HS-5 (cell line): ENCODE measurements at regions not wholly inside any gene's neighbourhood (a gene's known extent, or its start where the extent isn't known, plus 50 kb on each side); places are given as distances from the start of the nearest gene placed in this dataset.
"Not testable (repeated sequence)": the region's sequence is repeated elsewhere in the genome, so short reads cannot be mapped to it uniquely, and the experiment has no call there.

ENCODE experiments used
- DNase-seq: peaks from one replicate; pipeline ENCODE4 v3.0.0-alpha.2; 2012; ENCODE audit warnings: low read depth

- no peak for DNase-seq
Observed at GRCh38 chr18:2112435-2113045, 458.8 kb downstream of the METTL4 start.

- DNase-seq = no peak
Observed at GRCh38 chr18:2114289-2114688, 457.0 kb downstream of the METTL4 start.

- DNase-seq = no peak
Observed at GRCh38 chr18:2114765-2115164, 456.5 kb downstream of the METTL4 start.

DNA sequence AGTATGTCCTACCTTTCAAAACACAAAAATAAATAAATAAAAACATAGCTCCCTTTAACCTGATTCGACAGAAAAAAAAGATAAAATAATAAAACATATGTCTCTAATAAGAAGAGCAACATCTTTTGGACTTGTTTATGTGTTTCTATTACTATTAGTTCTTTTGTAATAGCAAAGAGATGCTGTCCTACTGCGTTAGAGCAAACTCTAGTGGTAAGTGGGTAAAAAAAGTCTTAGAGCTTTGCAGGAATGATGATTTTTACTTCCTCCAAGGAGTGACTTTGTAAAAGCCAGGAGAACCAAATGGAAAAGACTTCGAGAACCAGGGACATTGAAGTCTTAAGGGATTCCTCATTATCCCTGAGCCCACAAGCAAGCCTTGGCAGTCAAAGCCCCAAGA is 450.1 kb downstream of the METTL4 start:
- DNase-seq = no peak

DNA sequence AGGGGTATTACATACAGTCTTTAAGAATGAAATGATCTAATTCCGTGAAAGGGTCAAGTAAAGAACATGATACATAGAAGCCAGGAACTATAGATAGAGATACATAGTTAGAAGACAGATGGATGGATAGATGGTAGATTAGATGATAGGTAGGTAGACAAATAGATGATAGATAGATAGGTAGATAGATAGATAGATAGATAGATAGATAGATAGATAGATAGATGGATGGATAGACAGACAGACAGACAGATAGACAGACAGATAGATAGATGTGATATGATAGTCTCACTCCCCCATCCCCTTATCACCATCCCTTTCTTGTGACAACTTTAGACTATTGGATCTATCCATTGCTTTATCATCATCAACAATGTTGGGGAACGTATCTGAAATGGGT is 448.2 kb downstream of the METTL4 start:
- DNase-seq = no peak

DNA sequence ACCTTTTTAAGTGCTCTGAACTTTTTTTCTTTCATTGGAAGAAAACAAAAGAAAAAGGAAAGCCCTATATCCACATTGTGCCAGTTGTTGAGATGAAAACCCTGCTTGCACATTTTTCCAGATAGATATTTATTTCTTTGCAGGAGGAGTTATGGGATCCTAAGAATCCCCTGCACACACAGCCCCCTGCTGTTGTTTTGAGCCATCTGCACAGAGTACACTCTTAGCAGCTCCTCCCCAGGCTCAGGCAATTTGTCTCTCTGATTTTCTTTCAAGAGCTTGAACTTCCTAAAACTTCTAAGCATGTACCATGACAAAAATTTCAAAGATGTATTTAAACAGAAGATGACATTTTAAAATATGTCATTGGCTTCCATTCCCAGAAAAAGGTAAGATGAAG is 436.9 kb downstream of the METTL4 start:
- no peak for DNase-seq

DNA sequence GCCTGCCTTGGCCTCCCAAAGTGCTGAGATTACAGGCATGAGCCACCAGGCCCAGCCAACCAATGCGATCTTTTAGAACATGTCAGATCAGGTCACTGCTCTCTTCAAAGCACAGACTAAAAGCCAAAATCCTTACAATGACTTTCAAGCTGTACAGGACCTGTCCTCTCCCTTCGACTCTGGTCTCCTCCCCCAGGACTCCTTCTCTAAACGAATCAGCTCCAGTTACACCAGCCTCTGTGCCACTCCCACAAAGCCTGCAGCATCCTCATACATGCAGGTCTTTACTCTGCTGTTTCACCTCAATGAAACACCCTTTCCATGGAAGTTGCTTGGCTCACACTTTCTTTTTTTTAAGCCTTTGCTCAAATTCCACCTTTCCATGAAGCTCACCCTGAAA is 436.0 kb downstream of the METTL4 start:
- no peak for DNase-seq

DNA sequence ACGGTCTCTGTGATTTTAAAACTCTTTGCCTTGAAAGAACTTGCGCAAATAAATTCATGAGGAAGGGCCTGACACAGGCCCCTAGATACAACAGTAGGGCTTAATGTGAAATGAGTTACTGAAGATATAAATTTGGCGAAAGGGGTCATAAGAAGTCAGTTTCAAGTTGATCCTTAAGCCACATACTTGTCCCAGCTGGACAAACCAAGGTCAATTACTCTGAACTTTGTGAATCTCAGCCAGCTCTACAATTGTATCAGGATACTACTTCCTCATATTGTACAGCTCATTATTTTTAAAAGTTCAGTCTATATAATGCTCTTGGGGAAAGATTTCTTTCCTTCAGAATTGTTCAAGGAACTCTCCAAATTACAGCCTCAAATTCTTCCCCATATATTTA is 432.8 kb downstream of the METTL4 start:
- DNase-seq = no peak

- peak; percentile 68 for DNase-seq
Observed at GRCh38 chr18:2139691-2140090, 431.6 kb downstream of the METTL4 start.

DNA sequence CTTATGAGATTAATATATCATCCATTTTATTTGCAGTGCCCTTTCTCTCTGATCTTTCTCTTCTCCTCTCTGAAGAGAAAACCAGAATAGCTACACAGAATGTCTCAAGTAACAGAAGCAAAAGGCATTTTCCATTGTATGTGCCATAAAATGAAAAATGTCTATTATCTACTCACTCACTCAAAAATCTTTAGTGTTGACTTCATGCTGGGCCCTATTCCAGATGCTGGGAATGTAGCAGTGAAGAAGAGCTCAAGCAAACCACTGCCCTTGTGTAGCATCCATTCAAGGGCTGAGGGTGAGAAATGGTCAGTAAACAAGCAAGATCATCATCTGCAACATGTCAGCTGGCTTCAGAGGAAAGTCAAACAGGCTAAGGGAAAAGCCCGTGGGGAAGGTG is 427.7 kb downstream of the METTL4 start:
- no peak for DNase-seq

GRCh38 chr18:2144811-2145210 is 426.5 kb downstream of the METTL4 start:
- DNase-seq = no peak

- no peak for DNase-seq
Observed at GRCh38 chr18:2146092-2146491, 425.2 kb downstream of the METTL4 start.

- no peak for DNase-seq
Observed at GRCh38 chr18:2146754-2147153, 424.6 kb downstream of the METTL4 start.

GRCh38 chr18:2147476-2148230 is 423.7 kb downstream of the METTL4 start:
- no peak for DNase-seq

GRCh38 chr18:2148823-2149222 is 422.5 kb downstream of the METTL4 start:
- no peak for DNase-seq

- DNase-seq = no peak
Observed at GRCh38 chr18:2150566-2150965, 420.7 kb downstream of the METTL4 start.

DNA sequence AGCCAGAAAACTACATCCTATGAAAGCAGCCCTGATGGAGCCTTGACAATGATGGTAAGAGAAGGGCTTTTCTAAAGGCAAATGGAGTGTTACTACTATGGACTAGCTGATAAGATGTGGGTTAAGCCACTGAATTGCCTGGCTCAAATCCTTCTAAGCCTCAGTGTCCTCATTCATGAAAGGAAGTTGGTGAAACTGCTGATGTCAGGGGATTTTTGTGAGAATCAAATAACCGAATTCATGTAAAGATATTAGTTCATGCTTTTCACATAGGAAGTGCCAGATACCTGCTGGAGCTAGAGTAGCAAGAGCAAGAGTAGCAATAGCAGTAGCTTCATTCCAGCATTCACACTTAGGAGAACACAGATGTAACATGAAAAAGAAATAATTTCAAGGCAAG is 417.0 kb downstream of the METTL4 start:
- DNase-seq = no peak

DNA sequence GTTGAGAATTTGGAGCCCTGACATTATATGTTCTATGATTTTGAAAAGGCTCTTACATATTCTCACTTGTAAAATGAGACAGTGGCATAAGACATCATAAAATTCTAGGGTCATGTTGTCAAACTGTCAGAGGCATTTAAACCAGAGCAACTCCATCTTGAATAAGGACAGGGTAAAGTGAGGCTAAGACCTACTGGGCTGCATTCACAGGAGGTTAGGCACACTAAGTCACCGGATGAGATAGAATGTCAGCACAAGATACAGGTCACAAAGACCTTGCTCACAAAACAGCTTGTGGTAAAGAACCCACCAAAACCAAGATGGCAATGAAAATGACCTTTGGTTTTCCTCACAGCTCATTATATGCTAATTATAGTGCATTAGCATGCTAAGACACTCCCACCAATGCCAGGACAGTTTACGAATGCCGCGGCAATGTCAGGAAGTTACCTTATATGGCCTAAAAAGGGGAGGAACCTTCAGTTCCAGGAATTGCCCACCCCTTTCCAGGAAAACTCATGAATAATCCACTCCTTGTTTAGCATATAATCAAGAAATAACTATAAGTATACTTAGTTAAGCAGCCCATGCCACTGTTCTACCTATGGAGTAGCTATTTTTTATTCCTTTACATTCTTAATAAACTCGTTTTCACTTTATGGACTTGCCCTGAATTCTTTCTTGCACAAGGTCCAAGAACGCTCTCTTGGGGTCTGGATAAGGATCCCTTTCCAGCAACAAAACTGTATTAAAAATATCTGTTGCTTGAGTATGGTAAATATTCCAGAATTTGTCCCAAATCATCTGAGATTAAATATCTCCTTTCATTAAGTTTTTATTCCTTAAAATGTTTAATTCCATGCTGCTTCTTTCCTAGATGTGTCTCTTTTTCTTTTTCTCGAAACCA is 406.4 kb downstream of the METTL4 start:
- DNase-seq = no peak

DNA sequence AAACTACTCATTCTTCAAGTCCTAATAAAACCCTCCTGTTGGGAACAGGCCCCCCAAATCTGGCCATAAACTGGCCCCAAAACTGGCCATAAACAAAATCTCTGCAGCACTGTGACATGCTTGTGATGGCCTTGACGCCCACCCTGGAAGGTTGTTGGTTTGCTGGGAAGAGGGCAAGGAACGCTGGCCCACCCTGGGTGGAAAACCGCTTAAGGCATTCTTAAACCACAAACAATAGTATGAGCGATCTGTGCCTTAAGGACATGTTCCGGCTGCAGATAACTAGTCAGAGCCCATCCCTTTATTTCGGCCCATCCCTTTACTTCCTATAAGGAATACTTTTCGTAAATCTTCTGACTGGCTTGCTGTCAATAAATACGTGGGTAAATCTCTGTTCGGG is 404.4 kb downstream of the METTL4 start:
- DNase-seq = not testable (repeated sequence)

DNA sequence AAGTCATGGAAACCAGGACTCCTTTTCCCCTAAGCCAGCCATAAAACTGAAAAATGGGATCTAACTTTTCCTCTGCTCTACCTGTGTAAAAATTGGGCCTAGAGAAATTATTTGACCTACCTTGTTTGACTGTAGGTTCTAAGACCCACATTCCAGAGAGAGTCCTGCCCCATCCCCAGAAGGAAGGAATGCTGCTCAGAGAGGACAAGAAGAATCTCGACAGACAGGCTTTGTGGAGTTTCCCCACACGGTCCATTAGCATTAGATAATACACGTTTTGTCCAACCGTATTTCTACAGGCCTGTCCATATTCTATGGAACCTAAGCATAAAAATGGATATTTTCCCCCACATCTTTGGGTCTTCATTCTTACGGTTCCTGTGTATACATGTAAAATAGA is 403.3 kb downstream of the METTL4 start:
- DNase-seq = no peak

GRCh38 chr18:2169656-2170055 is 401.6 kb downstream of the METTL4 start:
- DNase-seq = no peak

- no peak for DNase-seq
Observed at GRCh38 chr18:2171840-2172625, 399.3 kb downstream of the METTL4 start.
